K562 (cell line): ENCODE measurements at regions not wholly inside any gene's neighbourhood (a gene's known extent, or its start where the extent isn't known, plus 50 kb on each side); places are given as distances from the start of the nearest gene placed in this dataset.

Source experiments
- ATAC-seq: fragments of 200-7000 bp; cut with Tn5 transposase; 3 replicates; pipeline ENCODE4 v1.9.1; 2020; ENCODE audit warnings: moderate library complexity
- BruUV-seq: library from RNA; stranded (reverse); fragments of 400-500 nt; replicated peaks from 2 replicates; lab custom pipeline; 2021; lab: Mats Ljungman, UMichigan
- CTCF ChIA-PET: fragments of 300-600 bp; formaldehyde crosslinking; extraction: SDS; loops from one replicate; lab custom pipeline; 2021; ENCODE audit warnings: low intra/inter-chr PET ratio; lab: Yijun Ruan, JAX
- POLR2A ChIA-PET: fragments of 300-600, 350-650 bp; sonication (Branson Sonifier 250); formaldehyde crosslinking; extraction: SDS; loops from one replicate; lab custom pipeline; 2021; ENCODE audit warnings: antibody characterized with exemption, inconsistent platforms; lab: Yijun Ruan, JAX
- DNase-seq, 4 experiments: peaks; one replicate each; pipeline versions ENCODE4 v3.0.0 to v3.0.0-alpha.2; 2011 to 2018; ENCODE audit warnings: low spot score in 3 of 4, mixed read lengths in 3 of 4; ENCODE audit errors: extremely low read depth in 1 of 4
- FAIRE-seq: peaks from 2 replicates; lab custom pipeline; 2011; peaks lifted over from hg19 to GRCh38; lab: Jason Lieb, UNC
- H2AFZ ChIP-seq: 2 replicates; pipeline ENCODE4 v1.6.0; 2011; ENCODE audit warnings: low read depth, low read length, control low read depth, inconsistent platforms
- H3K27ac ChIP-seq: fragments of 200-600 bp; 3 replicates; pipeline ENCODE4 v1.8.0; 2011; ENCODE audit warnings: low read depth, mild to moderate bottlenecking, control low read depth, inconsistent platforms, low read length, moderate library complexity, mixed read lengths; ENCODE audit errors: extremely low read depth
- H3K27me3 ChIP-seq, 2 experiments: fragments of 300-600 bp in 1 of 2; 2 replicates in 1 of 2; 3 replicates in 1 of 2; pipeline versions ENCODE4 v1.6.0 to v1.8.0; 2011; ENCODE audit warnings: inconsistent platforms in 2 of 2, low read length in 2 of 2, mild to moderate bottlenecking in 1 of 2, mixed read lengths in 1 of 2, moderate library complexity in 1 of 2; ENCODE audit not compliant: control insufficient read depth in 2 of 2, insufficient read depth in 2 of 2
- H3K36me3 ChIP-seq: fragments of 300-600 bp; 3 replicates; pipeline ENCODE4 v1.8.0; 2011; ENCODE audit warnings: mild to moderate bottlenecking, low read length, inconsistent platforms; ENCODE audit not compliant: control insufficient read depth, insufficient read depth
- H3K4me1 ChIP-seq, 2 experiments: fragments of 200-600 bp in 1 of 2; replicated peaks in 1 of 2; 2 replicates in 1 of 2; 3 replicates in 1 of 2; pipeline versions ENCODE4 v1.5.1 to v1.8.0; 2011; ENCODE audit warnings: inconsistent platforms in 2 of 2, low read length in 2 of 2, mild to moderate bottlenecking in 1 of 2, mixed read lengths in 1 of 2, moderate library complexity in 1 of 2; ENCODE audit not compliant: control insufficient read depth in 2 of 2, insufficient read depth in 2 of 2
- H3K4me2 ChIP-seq: 2 replicates; pipeline ENCODE4 v1.6.1; 2011; ENCODE audit warnings: low read length, control low read depth, inconsistent platforms, mixed read lengths; ENCODE audit not compliant: insufficient read depth
- H3K4me3 ChIP-seq: fragments of 200-600 bp; sonication (generic), shearing (Covaris generic); 2 replicates; pipeline ENCODE4 v1.5.1; 2016; ENCODE audit warnings: control low read depth, inconsistent platforms
- H3K79me2 ChIP-seq: fragments of 200-600 bp; 3 replicates; pipeline ENCODE4 v1.8.0; 2011; ENCODE audit warnings: low read length, inconsistent platforms; ENCODE audit not compliant: control insufficient read depth, insufficient read depth
- H3K9ac ChIP-seq, 2 experiments: 2 replicates each; pipeline versions ENCODE4 v1.6.0 to v1.6.1; 2011; ENCODE audit warnings: low read depth in 2 of 2, low read length in 2 of 2, control low read depth in 1 of 2, inconsistent platforms in 1 of 2, mild to moderate bottlenecking in 1 of 2, mixed read lengths in 1 of 2; ENCODE audit not compliant: insufficient read depth in 1 of 2
- H3K9me1 ChIP-seq: one replicate; pipeline ENCODE4 v1.6.0; 2011; ENCODE audit warnings: inconsistent platforms, mild to moderate bottlenecking, low read length, moderate library complexity; ENCODE audit not compliant: control insufficient read depth, insufficient read depth
- H3K9me3 ChIP-seq: replicated peaks from 2 replicates; pipeline ENCODE4 v1.5.1; 2011; ENCODE audit warnings: low read depth, low read length, inconsistent platforms; ENCODE audit not compliant: control insufficient read depth, insufficient read depth
- H4K20me1 ChIP-seq: replicated peaks from 2 replicates; pipeline ENCODE4 v1.6.1; 2011; ENCODE audit warnings: low read length, inconsistent platforms, mixed read lengths; ENCODE audit not compliant: control insufficient read depth, insufficient read depth
- JUNB ChIP-seq: fragments of 450-650 bp; formaldehyde crosslinking; conservative IDR thresholded peaks from 2 replicates; pipeline ENCODE4 v1.4.0; 2020; ENCODE audit warnings: mild to moderate bottlenecking
- RB1 ChIP-seq: fragments of 450-650 bp; IDR thresholded peaks from 2 replicates; pipeline ENCODE4 v1.6.1; 2017; ENCODE audit warnings: low read depth, mild to moderate bottlenecking
- SMARCA4 ChIP-seq: fragments of 450-650 bp; IDR thresholded peaks from 2 replicates; pipeline ENCODE4 v1.6.1; 2016
- ZNF212 ChIP-seq: fragments of 450-650 bp; formaldehyde crosslinking; IDR thresholded peaks from 2 replicates; pipeline ENCODE4 v1.4.0; 2020; ENCODE audit warnings: mild to moderate bottlenecking
- WGBS: fragments of 100-300 bp; shearing (Covaris generic); methylation state at CpG from one replicate; pipeline ENCODE4 v1.1.6; 2016; ENCODE audit warnings: low coverage, mixed read lengths; ENCODE audit not compliant: insufficient coverage; ENCODE audit errors: missing lambda C conversion rate; 5-methylcytosine and 5-hydroxymethylcytosine counted together
- in situ Hi-C: fragments of 300-500 bp; cut with MboI; formaldehyde crosslinking; loops from 4 replicates; pipeline ENCODE4 v1.15.0; 2018; ENCODE audit warnings: inconsistent platforms, mixed read lengths
- intact Hi-C: fragments of 100-400 bp; cut with micrococcal nuclease; formaldehyde crosslinking; loops from 2 replicates; pipeline ENCODE4 v1.14.2; 2022
- TF ChIP-seq, protein P1 (sequence below): fragments of 450-650 bp; formaldehyde crosslinking; IDR thresholded peaks from 2 replicates; pipeline ENCODE4 v1.4.0; 2022; ENCODE audit warnings: mild to moderate bottlenecking, moderate library complexity
- TF ChIP-seq, protein P2 (sequence below), 2 experiments: fragments of 450-650 bp; IDR thresholded peaks; 2 replicates each; pipeline ENCODE4 v1.6.1; 2016; ENCODE audit warnings: mild to moderate bottlenecking in 2 of 2, borderline replicate concordance in 1 of 2, low read depth in 1 of 2, moderate library complexity in 1 of 2
- TF ChIP-seq, protein P3 (sequence below): sonication (generic); formaldehyde crosslinking; IDR thresholded peaks from 2 replicates; pipeline ENCODE4 v1.8.1; 2023; ENCODE audit warnings: mild to moderate bottlenecking, missing genetic modification reagents

DNA sequence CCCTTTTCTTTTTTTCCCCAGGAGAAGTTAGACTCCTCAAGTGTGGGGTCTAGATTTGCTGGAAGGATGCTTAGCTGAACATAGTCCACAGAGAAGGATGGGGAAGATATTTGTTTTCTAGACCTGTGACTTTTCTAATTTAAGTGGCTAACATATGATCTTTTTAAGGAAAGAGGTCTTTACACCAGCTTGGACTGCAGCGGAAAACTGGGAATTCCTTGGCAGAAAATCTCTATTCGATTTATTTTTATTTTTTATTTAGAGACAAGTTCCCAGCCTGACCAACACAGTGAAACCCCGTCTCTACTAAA is 148.4 kb downstream of the MYCN start (continued):
- TF ChIP-seq ZNF212 (CRISPR knock-in tag), result no peak
- no peak for TF ChIP-seq RB1
- no peak for TF ChIP-seq SMARCA4
- TF ChIP-seq, all 486 proteins: peak for 0

DNA sequence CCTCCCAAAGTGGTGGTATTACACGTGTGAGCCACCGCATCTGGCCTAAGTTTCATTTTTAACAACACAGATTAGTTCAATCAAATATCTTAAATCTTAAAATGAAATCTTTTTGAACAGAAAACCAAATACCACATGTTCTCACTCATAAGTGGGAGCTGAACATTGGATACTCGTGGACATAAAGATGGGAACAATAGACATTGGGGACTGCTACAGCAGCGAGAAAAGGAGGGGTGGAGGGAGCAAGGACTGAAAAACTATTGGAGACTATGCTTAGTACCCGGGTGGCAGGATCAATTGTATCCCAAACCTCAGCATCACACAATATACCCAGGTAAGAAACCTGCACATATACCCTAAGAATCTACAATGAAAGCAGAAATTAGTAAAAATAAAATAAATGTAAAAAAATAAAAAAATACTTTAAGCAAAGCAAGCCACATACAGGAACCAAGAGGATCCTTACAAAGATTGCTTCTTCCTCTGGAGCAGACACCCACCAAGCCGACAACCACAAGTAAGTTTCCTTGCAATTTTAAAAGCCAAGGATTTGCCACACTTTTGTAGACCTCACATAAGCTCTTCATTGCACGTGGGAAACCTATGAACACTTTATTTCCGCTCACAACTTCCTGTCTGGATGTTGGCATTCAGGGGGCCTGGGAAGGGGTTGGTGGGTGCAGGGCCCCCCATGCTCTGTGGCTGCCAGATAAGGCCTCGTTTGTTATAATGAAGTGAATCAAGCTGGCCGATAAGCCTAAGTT is 147.9 kb downstream of the MYCN start:
- WGBS, result 1% methylated on average over 9 of the region's 10 CpGs

More for the DNA sequence above, 147.9 kb downstream of the MYCN start:
- H3K4me3 ChIP-seq, result no peak overlapping the region
- H3K27me3 ChIP-seq, result peaks cover 0 to 18% of the 10 kb centered on the region in 2 experiments; a peak in 1 of 5 replicates
- no peaks in the 10 kb centered on the region for H4K20me1 ChIP-seq
- no peaks in the 10 kb centered on the region for H3K79me2 ChIP-seq
- DNase-seq, result no peak
- intact Hi-C loops, result no loop called here
- no TSS peak for BruUV-seq
- H3K36me3 ChIP-seq, result no peaks in the 10 kb centered on the region
- H3K27ac ChIP-seq, result no peak overlapping the region
- TF ChIP-seq, protein P1, sequence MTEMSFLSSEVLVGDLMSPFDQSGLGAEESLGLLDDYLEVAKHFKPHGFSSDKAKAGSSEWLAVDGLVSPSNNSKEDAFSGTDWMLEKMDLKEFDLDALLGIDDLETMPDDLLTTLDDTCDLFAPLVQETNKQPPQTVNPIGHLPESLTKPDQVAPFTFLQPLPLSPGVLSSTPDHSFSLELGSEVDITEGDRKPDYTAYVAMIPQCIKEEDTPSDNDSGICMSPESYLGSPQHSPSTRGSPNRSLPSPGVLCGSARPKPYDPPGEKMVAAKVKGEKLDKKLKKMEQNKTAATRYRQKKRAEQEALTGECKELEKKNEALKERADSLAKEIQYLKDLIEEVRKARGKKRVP (CRISPR knock-in tag), result no peak
- TF ChIP-seq JUNB (CRISPR knock-in tag), result no peak
- TF ChIP-seq, protein P2, sequence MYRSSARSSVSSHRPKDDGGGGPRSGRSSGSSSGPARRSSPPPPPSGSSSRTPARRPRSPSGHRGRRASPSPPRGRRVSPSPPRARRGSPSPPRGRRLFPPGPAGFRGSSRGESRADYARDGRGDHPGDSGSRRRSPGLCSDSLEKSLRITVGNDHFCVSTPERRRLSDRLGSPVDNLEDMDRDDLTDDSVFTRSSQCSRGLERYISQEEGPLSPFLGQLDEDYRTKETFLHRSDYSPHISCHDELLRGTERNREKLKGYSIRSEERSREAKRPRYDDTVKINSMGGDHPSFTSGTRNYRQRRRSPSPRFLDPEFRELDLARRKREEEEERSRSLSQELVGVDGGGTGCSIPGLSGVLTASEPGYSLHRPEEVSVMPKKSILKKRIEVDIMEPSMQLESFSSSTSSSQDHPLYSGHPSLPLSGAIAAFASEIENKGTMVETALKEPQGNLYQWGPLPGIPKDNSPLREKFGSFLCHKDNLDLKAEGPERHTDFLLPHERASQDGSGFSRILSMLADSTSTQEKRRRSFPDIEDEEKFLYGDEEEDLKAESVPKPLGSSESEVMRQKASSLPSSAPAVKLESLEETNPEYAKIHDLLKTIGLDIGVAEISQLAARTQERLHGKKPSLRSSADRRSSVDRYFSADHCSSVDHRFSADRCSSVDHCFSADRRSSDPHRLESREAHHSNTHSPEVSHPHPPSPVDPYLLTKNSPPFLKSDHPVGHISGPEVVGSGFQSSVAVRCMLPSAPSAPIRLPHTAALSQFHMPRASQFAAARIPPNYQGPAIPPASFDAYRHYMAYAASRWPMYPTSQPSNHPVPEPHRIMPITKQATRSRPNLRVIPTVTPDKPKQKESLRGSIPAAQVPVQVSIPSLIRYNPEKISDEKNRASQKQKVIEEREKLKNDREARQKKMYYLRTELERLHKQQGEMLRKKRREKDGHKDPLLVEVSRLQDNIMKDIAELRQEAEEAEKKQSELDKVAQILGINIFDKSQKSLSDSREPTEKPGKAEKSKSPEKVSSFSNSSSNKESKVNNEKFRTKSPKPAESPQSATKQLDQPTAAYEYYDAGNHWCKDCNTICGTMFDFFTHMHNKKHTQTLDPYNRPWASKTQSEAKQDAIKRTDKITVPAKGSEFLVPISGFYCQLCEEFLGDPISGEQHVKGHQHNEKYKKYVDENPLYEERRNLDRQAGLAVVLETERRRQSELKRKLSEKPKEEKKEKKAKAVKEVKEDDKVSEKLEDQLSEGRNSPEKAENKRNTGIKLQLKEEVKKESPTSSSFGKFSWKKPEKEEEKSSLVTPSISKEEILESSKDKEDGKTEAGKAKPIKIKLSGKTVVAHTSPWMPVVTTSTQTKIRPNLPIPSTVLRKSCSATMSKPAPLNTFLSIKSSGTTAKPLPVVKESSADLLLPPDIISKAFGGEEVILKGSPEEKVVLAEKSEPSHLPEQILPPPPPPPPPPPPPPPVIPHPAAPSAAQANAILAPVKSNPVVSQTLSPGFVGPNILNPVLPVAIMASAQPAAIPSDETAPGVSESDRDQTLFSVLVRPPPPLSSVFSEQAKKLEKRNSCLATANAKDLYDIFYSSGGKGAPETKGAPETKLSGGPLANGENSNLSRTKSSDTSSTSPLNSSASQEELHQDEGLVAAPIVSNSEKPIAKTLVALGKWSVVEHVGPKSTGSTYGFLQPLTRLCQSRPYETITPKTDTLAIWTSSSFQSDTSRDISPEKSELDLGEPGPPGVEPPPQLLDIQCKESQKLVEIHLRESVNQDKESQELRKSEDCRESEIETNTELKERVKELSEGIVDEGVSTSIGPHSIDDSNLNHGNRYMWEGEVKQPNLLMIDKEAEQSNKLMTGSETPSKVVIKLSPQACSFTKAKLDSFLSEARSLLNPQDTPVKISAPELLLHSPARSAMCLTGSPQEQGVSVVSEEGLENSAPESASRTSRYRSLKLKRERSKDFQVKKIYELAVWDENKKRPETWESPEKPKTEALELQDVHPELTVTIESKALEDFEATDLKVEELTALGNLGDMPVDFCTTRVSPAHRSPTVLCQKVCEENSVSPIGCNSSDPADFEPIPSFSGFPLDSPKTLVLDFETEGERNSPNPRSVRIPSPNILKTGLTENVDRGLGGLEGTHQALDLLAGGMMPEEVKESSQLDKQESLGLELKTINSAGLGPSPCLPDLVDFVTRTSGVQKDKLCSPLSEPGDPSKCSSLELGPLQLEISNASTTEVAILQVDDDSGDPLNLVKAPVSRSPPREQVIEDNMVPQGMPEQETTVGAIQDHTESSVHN (IDR thresholded peaks at IDR 0.05; ENCODE audit: borderline replicate concordance in 1 of 2, low read depth in 1 of 2), result no peak
- TF ChIP-seq, protein P3, sequence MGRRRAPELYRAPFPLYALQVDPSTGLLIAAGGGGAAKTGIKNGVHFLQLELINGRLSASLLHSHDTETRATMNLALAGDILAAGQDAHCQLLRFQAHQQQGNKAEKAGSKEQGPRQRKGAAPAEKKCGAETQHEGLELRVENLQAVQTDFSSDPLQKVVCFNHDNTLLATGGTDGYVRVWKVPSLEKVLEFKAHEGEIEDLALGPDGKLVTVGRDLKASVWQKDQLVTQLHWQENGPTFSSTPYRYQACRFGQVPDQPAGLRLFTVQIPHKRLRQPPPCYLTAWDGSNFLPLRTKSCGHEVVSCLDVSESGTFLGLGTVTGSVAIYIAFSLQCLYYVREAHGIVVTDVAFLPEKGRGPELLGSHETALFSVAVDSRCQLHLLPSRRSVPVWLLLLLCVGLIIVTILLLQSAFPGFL (CRISPR knock-in tag), result no peak
- POLR2A ChIA-PET, result no interaction called here
- H3K4me1 ChIP-seq, result 0 out of 5 replicates have a peak, but pooled peaks cover 0 to 3% of the 10 kb centered on the region in 2 experiments
- H3K9ac ChIP-seq, result no peak overlapping the region
- no peaks in the 10 kb centered on the region for H3K9me3 ChIP-seq
- no peaks in the 10 kb centered on the region for H3K9me1 ChIP-seq
- no peak for FAIRE-seq
- CTCF ChIA-PET, result no interaction called here
- H2AFZ ChIP-seq, result no peak overlapping the region
- in situ Hi-C loops, result no loop called here
- no peak overlapping the region for H3K4me2 ChIP-seq
- ATAC-seq, result no peak
